Hepatic stellate cell (primary cell): ENCODE measurements at regions not wholly inside any gene's neighbourhood (a gene's known extent, or its start where the extent isn't known, plus 50 kb on each side); places are given as distances from the start of the nearest gene placed in this dataset.
"Not testable (repeated sequence)": the region's sequence is repeated elsewhere in the genome, so short reads cannot be mapped to it uniquely, and the experiment has no call there.

Experiments used
- DNase-seq: peaks from one replicate; pipeline ENCODE4 v3.0.0; 2011; ENCODE audit warnings: low spot score

- no peak for DNase-seq
Observed at GRCh38 chr1:55916907-55917306, 662.5 kb downstream of the PLPP3 start.

- DNase-seq: peak; percentile 16
Observed at GRCh38 chr1:55916481-55916880, 662.9 kb downstream of the PLPP3 start.

DNA sequence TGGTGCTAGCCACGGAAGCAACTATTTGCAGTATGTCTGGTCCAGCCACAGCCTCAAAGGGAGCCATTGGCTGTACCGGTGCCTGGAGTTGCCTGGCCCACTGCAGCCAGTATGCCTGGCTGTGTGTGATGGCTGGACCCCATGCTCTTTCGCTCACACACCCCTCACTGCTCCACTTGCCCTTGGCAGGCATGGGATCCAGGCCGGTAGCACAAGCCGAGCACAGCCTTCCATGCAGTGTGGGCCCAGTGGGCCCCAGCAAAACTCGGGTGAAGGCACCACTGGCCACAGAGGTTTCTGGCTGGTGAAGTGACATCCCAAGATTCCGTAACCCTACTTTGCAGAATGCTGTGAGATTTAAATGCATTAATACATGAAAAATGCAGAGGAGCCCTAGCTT, 665.8 kb downstream of the PLPP3 start:
- no peak for DNase-seq

DNA sequence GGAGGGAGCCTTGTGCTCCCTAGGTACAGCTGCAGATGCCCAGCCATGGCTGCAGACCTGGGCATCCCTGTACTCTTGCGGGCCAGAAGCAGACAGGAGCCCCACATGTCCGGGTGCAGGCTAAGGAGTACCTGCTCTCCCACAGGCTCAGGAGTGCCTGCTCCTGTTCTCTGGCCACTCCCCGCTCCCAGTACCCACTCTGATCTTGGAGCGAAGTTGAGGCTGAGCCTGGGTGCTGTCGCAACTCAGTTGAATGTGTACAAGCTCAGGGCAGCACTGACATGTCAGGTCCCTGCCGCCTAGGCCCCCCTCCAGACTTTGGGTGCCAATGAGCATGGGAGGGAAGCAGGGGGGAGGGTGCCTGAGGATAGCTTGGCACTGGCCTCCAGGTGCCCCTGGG, 666.9 kb downstream of the PLPP3 start:
- DNase-seq: no peak

- no peak for DNase-seq
Observed at GRCh38 chr1:55904541-55904940, 674.8 kb downstream of the PLPP3 start.

DNA sequence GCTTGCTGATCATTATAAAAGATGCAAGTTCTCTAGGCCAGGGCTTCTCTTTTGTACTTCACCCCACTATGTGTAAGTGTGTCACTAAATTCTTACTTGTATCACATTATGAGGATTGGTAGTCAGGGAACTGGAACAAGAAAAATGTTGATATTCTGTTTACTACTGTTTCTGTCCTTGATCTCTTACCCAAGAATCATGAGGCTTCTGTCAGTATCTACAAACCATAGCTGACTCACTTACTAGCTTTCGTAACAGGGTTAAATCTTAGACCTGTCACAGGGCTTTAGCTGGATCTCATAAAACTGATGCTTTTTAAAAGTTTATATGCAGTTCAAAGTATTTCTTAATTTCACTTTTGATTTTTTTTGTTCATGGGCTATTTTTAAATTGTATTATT, 681.2 kb downstream of the PLPP3 start:
- peak; percentile 30 for DNase-seq

DNA sequence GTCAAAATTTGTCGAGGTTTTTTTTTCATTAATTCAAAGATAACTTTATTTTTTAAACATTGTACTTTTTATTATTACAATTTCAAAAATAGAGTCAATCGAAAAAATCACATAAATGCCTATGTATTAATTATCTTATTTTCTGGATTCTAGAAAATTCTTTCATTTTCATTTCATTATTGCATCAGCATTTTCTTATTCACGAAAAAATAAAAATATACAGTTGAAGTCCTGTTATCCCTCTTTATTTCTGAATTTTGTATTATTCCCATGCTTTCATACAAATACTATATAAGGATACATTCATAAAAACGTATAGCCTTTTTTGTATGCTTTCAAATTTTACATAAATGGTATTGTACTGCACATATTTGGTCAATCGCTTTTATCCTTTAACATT, 681.0 kb upstream of the USP24 start:
- no peak for DNase-seq

DNA sequence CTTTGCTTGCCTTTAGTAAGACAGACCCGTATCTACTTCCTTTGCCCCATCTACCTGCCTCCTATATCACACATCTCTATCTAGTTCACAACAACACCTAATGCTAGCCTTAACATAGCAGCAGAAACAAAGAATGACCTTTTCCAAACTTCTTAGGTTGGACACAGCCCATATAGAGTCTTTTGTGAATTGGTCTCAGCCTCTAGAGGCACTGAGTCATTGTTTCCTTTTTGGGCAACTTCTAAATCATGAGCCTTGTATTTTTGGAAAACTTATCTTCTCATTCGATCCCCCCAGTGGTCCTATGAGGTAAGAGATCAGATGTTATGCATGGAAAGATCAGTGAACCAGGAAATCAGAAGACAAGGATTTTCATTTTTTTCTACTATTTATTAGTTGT, 679.4 kb upstream of the USP24 start:
- peak; percentile 6 for DNase-seq

GRCh38 chr1:55893155-55893554, 678.0 kb upstream of the USP24 start:
- DNase-seq: no peak

- no peak for DNase-seq
Observed at GRCh38 chr1:55888685-55889317, 673.6 kb upstream of the USP24 start.

- no peak for DNase-seq
Observed at GRCh38 chr1:55886856-55887712, 671.9 kb upstream of the USP24 start.

DNA sequence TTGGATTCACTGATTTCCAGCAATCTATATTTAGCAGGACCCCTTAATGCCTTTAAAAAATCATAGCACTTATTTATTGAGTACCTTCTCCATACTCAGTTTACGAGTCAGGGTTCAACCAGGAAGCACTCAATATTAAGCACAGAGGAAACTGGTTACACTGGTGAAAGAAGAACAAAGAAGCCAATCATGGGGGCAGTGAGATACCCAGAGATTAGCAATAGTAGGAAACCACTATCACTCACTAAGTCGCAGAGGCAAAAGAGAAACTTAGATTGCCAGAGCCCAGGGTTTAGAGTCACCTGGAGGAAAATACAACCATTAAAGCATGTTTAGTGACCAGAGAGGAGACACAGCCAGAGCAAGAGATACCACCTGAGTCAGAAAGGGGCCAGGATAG, 670.5 kb upstream of the USP24 start:
- no peak for DNase-seq

- DNase-seq: no peak
Observed at GRCh38 chr1:55882931-55883330, 667.8 kb upstream of the USP24 start.

GRCh38 chr1:55879346-55879745, 664.2 kb upstream of the USP24 start:
- DNase-seq: no peak

- DNase-seq: no peak
Observed at GRCh38 chr1:55877437-55878232, 662.5 kb upstream of the USP24 start.

- no peak for DNase-seq
Observed at GRCh38 chr1:55876276-55877060, 661.3 kb upstream of the USP24 start.

GRCh38 chr1:55870106-55870505, 654.9 kb upstream of the USP24 start:
- DNase-seq: peak; percentile 8

DNA sequence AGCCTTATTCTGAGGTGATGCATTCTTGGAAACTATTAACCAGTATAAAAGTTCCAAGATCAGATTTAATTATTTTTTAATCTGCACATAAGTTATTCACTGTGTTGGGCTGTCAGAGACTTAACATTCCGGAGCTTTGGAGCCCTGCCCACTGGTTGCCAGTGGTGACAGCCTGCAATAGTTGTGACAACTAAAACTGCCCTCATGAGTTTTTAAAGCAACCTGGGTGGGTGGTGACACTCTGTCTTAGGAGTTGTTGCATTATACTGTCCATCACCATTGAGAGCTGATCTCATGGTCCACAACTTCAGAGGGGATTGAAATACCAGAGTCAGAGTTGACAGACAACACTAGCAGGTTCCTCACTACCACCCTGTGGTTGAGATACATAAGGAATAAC, 653.9 kb upstream of the USP24 start:
- DNase-seq: peak; percentile 12

- DNase-seq: no peak
Observed at GRCh38 chr1:55868026-55868425, 652.9 kb upstream of the USP24 start.

GRCh38 chr1:55867304-55867843, 652.2 kb upstream of the USP24 start:
- no peak for DNase-seq

GRCh38 chr1:55865778-55866177, 650.6 kb upstream of the USP24 start:
- DNase-seq: not testable (repeated sequence)

DNA sequence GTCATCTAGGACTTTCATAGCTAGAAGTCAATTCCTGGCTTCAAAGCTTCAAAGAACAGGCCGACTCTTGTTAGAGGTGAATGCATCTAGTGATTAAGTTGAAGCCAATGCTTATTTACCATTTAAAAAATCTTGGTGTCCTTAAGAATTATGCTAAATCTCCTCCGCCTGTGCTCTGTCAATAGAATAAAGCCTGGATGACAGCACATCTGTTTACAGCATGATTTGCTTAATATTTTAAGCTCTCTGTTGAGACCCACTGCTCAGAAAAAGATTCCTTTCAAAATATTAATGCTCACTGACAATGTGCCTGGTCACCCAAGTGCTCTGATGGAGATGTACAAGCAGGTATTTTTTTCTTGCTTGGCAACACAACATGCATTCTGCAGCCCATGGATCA, 649.1 kb upstream of the USP24 start:
- DNase-seq: no peak
